DOHH2 (cell line): ENCODE measurements at regions not wholly inside any gene's neighbourhood (a gene's known extent, or its start where the extent isn't known, plus 50 kb on each side); places are given as distances from the start of the nearest gene placed in this dataset.

Experiments used
- CTCF ChIP-seq: fragments of 200-600 bp; sonication (generic); IDR thresholded peaks from one replicate; pipeline ENCODE4 v1.5.1; 2014; ENCODE audit warnings: antibody characterized with exemption, mild to moderate bottlenecking, low read depth, low read length; ENCODE audit not compliant: poor library complexity, severe bottlenecking
- EZH2phosphoT487 ChIP-seq: fragments of 200-600 bp; sonication (generic); IDR thresholded peaks from 2 replicates; pipeline ENCODE4 v1.6.1; 2017; ENCODE audit warnings: borderline replicate concordance, mild to moderate bottlenecking, antibody characterized with exemption, low read length, moderate library complexity, mixed read lengths

- TF ChIP-seq CTCF, result no peak
- no peak for TF ChIP-seq EZH2phosphoT487
Observed at GRCh38 chr21:18723171-18723570, 319.6 kb upstream of the TMPRSS15 start.
